ENCODE measurements at regions not wholly inside any gene's neighbourhood (a gene's known extent, or its start where the extent isn't known, plus 50 kb on each side); places are given as distances from the start of the nearest gene placed in this dataset.

DNA sequence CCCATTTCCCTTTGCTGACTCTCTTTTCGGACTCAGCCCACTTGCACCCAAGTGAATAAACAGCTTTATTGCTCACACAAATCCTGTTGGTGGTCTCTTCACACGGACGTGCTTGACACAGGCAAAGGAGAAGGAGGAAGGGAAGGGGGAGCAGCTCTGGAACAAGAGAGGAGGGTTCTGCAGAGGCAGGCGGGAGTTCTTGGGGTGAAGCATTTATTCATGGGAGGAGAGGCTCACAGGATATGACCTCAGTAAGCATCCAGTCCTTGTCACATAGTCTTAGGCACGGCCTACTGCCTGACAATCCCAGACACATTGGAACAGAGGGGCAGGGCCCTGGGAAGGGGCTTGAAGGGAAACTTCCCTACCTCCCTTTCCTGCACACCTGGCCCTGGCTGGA lies 171.7 kb upstream of the HS6ST1 start:
- TF ChIP-seq POLR2A (IDR thresholded peaks at IDR 0.05), result no peak
- TF ChIP-seq, protein P1, sequence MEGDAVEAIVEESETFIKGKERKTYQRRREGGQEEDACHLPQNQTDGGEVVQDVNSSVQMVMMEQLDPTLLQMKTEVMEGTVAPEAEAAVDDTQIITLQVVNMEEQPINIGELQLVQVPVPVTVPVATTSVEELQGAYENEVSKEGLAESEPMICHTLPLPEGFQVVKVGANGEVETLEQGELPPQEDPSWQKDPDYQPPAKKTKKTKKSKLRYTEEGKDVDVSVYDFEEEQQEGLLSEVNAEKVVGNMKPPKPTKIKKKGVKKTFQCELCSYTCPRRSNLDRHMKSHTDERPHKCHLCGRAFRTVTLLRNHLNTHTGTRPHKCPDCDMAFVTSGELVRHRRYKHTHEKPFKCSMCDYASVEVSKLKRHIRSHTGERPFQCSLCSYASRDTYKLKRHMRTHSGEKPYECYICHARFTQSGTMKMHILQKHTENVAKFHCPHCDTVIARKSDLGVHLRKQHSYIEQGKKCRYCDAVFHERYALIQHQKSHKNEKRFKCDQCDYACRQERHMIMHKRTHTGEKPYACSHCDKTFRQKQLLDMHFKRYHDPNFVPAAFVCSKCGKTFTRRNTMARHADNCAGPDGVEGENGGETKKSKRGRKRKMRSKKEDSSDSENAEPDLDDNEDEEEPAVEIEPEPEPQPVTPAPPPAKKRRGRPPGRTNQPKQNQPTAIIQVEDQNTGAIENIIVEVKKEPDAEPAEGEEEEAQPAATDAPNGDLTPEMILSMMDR (IDR thresholded peaks at IDR 0.05), result no peak

All from prostate gland (tissue), 2 donors.